Dendritic cell treated with granulocyte-macrophage colony-stimulating factor and Interleukin-4, amounts not matched to agents 40 ng/mL and 50 ng/mL, for 4 days (primary cell): ENCODE measurements at regions not wholly inside any gene's neighbourhood (a gene's known extent, or its start where the extent isn't known, plus 50 kb on each side); places are given as distances from the start of the nearest gene placed in this dataset.
"Not testable (repeated sequence)": the region's sequence is repeated elsewhere in the genome, so short reads cannot be mapped to it uniquely, and the experiment has no call there.

Source experiments
- H3K27ac Mint-ChIP-seq: one replicate; pipeline ENCODE4 v1.8.0; 2022; ENCODE audit warnings: mild to moderate bottlenecking, mixed read lengths
- H3K27me3 Mint-ChIP-seq: one replicate; pipeline ENCODE4 v1.8.0; 2022; ENCODE audit warnings: mild to moderate bottlenecking, mixed read lengths
- H3K36me3 Mint-ChIP-seq: one replicate; pipeline ENCODE4 v1.8.0; 2022; ENCODE audit warnings: low read depth, mixed read lengths
- H3K4me1 Mint-ChIP-seq: one replicate; pipeline ENCODE4 v1.8.0; 2022; ENCODE audit warnings: low read depth, mixed read lengths
- H3K4me3 Mint-ChIP-seq: one replicate; pipeline ENCODE4 v1.8.0; 2022; ENCODE audit warnings: mild to moderate bottlenecking, moderate library complexity, mixed read lengths
- H3K9me3 Mint-ChIP-seq: one replicate; pipeline ENCODE4 v1.8.0; 2022; ENCODE audit warnings: mixed read lengths
- intact Hi-C: fragments of 100-400 bp; cut with micrococcal nuclease; formaldehyde crosslinking; loops from one replicate; pipeline ENCODE4 v1.15.0; 2022

DNA sequence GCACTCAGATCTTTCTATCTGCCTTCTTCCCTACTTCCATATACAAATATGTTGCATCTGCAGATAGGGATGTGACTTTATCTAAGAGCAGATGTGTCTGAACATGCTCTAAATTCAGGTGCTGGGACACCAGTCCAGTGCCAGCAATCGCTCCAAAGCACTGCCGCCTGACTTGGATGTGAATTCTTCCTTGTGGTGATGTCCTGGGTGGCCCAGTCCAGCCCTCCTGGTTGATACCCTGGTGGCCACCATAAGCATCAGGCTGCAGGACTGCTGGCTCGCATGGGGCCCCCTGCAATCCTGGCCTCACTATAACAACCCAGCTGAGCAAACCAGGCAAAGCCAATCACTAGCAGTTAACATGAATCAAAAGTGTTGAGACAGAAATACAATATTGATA is 149.2 kb upstream of the PDE1C start:
- intact Hi-C loops = no loop called here
- Mint-ChIP-seq H3K27me3 (no peaks in the 10 kb centered on the region), H3K9me3 (no peaks in the 10 kb centered on the region), H3K27ac (no peak overlapping the region), H3K36me3 (no peaks in the 10 kb centered on the region), H3K4me3 (no peak overlapping the region), H3K4me1 (no peaks in the 10 kb centered on the region)

DNA sequence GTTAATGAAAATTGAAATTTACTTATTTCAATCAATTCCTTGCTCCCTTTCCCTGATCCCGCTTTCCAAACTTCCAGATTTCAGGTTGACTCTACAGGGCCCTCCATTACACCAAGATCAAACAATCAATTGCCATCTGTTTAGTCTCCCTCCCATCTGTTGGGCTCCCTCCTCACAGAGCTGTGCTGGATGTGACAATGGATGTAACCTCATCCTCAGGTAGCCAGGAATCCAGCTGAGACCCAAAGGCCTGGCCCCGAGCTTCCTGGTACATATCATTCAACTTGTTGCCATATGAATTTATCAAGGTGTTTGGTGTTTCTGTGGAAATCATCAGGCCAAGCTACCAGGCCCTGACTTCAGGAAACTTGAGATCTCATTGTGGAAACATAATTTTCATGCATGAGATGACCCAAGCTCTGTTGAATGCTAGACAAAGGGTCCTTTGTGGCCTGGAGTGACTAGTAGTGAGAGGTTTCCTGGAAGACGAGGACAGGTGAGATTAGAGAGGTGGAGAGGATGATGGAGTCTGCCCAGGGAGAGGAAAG is 148.6 kb upstream of the PDE1C start:
- no peaks in the 10 kb centered on the region for H3K9me3 Mint-ChIP-seq
- no peaks in the 10 kb centered on the region for H3K27me3 Mint-ChIP-seq
- H3K4me1 Mint-ChIP-seq = no peaks in the 10 kb centered on the region
- no peak overlapping the region for H3K4me3 Mint-ChIP-seq
- intact Hi-C loops = no loop called here
- H3K36me3 Mint-ChIP-seq = no peaks in the 10 kb centered on the region
- no peak overlapping the region for H3K27ac Mint-ChIP-seq

DNA sequence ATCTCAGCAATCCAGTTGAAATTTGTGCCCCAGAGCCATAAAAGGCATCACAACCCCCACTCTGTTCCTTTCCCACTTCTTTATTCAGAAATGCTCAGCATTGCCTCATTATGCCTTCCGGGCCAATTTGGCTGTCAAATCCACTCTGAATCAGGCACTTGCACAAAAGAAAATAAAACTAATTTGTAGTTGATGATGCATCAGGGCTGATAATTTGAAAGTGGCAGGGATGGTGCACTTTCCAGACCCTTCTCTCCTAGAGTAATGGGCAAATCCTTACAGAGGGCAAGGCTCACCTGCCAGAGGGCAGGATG is 147.9 kb upstream of the PDE1C start:
- H3K27ac Mint-ChIP-seq = no peak overlapping the region
- H3K36me3 Mint-ChIP-seq = no peaks in the 10 kb centered on the region
- H3K4me3 Mint-ChIP-seq = no peak overlapping the region
- no peaks in the 10 kb centered on the region for H3K4me1 Mint-ChIP-seq
- intact Hi-C loops = no loop called here
- no peaks in the 10 kb centered on the region for H3K9me3 Mint-ChIP-seq
- H3K27me3 Mint-ChIP-seq = no peaks in the 10 kb centered on the region

DNA sequence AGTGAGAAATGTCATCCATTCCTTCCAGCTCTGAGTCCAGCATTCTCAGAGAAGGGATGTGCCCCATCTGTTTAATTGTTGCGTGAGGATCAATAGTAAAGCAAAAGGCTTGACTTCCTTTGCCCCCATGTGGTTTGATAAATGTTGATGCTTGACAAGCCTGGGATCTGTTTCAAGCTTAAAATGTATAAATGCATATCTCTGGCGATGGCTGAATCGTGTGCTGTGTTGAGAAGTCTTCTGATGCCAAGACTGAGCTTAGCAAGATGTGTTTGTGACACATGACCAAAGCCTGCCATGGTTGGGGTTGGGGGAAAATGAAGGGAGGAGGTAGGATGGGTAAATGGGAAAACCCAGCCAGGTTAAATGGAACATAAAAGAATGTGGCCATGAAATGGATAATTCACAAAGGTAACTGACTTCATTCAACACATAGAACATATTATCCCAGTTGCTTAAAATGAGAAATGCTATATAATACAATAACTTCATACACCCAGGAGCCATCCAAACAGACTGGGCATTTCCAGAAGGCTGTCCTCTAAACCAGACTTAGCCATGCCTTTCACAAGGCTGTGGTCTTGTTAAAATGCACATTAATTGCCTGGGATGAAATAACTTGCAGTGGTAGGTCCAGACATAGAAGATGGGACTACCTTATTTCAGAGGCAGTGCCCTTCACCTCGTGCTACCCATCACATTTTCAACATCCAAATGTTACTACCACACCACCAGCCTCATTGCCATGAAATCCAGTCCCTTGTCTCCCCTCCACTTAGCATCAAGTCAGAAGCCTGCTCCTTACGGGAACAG is 147.3 kb upstream of the PDE1C start:
- Mint-ChIP-seq H3K4me1 (no peaks in the 10 kb centered on the region), H3K27me3 (no peaks in the 10 kb centered on the region), H3K9me3 (no peaks in the 10 kb centered on the region), H3K36me3 (no peaks in the 10 kb centered on the region), H3K4me3 (no peak overlapping the region), H3K27ac (no peak overlapping the region)
- intact Hi-C loops = no loop called here

DNA sequence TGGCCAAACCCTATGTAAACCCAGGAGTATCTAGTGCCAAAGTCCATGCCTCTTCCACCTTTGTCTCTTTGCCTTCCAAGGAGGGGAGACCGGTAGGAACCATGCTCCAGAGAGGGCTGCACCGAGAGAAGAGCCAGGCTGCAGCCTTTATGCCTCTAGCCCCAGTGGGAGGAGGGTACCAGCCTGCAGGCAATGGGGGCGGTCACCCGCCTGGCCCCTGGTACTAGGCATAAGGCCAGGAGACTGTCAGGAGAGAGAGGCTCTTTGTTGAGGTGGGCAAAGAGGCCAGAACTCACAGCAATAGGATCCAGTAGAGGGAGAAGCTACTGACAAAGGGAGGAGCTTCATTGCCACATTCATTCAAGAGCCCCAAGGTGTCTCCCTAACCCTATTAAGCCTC is 146.6 kb upstream of the PDE1C start:
- no peak overlapping the region for H3K4me3 Mint-ChIP-seq
- no peak overlapping the region for H3K27ac Mint-ChIP-seq
- intact Hi-C loops = no loop called here
- H3K27me3 Mint-ChIP-seq = no peaks in the 10 kb centered on the region
- no peaks in the 10 kb centered on the region for H3K36me3 Mint-ChIP-seq
- H3K4me1 Mint-ChIP-seq = no peaks in the 10 kb centered on the region
- no peaks in the 10 kb centered on the region for H3K9me3 Mint-ChIP-seq

DNA sequence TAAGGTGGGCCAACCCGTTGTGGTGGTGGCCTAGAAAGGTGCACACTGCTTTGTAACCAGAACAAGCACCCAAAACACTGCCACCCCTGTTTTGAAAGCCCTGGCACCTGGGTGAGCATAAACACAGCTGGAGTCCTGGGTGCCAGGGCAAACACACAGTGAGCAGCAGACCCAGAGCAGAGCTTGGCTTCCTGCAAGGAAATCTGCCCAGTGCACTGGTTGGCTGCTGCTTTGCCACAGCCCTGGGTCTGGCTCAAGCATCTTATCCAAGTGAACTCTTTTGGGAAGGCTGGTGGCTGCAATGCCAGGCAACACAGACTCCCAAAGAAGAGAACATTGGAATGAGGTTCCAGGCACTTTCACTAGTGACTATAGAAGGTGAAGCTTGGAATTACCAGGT is 145.5 kb upstream of the PDE1C start:
- no peaks in the 10 kb centered on the region for H3K9me3 Mint-ChIP-seq
- intact Hi-C loops = no loop called here
- no peaks in the 10 kb centered on the region for H3K4me1 Mint-ChIP-seq
- H3K27me3 Mint-ChIP-seq = no peaks in the 10 kb centered on the region
- no peak overlapping the region for H3K4me3 Mint-ChIP-seq
- no peak overlapping the region for H3K27ac Mint-ChIP-seq
- no peaks in the 10 kb centered on the region for H3K36me3 Mint-ChIP-seq

DNA sequence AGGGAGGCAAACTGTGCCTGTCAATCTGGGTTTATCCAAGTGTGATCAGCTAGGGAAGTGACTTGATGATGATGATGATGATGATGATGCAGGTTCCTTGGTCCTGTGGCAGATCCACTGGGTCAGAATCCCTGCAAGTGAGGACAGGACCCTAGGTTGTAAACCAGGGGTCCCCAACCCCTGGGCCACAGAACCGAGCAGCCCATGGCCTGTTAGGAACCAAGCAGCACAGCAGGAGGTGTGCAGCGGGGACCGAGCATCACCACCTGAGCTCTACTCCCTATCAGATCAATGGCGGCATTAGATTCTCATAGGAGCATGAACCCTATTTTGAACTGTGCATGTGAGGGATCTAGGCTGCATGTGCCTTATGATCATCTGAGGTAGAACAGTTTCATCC is 144.7 kb upstream of the PDE1C start:
- Mint-ChIP-seq H3K4me3 (no peak overlapping the region), H3K9me3 (no peaks in the 10 kb centered on the region), H3K27ac (no peak overlapping the region), H3K27me3 (no peaks in the 10 kb centered on the region), H3K4me1 (no peaks in the 10 kb centered on the region), H3K36me3 (no peaks in the 10 kb centered on the region)
- intact Hi-C loops = no loop called here

DNA sequence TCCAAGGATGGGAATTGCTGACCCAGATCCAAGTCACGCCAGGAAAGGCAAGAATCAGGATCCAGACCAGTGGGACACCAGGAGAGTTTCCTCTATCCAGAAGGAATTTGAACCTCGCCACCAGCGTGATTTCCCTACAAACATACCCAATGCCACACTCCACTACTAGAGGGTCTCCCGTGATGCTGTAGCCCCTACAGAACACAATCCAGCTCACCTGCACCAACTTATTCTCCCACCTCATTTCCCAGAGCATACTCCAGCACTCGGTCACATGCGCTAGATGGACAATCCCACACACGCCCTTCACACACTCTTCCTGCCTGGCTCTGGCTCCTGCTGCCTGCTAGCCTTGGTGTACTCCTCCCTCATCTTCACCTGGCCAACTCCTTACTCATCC is 142.1 kb upstream of the PDE1C start:
- Mint-ChIP-seq H3K27ac (no peak overlapping the region), H3K4me1 (no peaks in the 10 kb centered on the region), H3K36me3 (no peaks in the 10 kb centered on the region), H3K4me3 (no peak overlapping the region), H3K27me3 (no peaks in the 10 kb centered on the region), H3K9me3 (no peaks in the 10 kb centered on the region)
- intact Hi-C loops = no loop called here

DNA sequence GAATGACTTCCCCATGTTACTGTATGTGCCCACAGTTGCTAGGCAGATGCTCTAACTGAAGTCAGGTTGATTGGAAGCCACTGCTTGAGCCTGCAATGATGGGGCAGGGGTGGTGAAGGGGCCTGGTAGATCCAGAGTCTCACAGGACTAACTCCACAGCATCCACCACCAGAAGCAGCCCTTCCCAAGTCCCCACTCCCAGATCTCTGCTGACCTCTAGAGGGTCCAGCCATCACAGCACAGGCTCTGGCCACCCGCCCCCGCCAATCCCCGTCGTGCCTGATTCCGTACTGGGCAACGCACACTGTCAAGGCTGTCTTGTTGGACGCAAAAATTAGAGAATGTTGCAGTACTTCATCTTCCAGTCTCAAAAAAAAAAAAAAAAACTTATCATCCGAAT is 136.8 kb upstream of the PDE1C start:
- H3K4me1 Mint-ChIP-seq = no peaks in the 10 kb centered on the region
- no peaks in the 10 kb centered on the region for H3K27me3 Mint-ChIP-seq
- no peaks in the 10 kb centered on the region for H3K36me3 Mint-ChIP-seq

DNA sequence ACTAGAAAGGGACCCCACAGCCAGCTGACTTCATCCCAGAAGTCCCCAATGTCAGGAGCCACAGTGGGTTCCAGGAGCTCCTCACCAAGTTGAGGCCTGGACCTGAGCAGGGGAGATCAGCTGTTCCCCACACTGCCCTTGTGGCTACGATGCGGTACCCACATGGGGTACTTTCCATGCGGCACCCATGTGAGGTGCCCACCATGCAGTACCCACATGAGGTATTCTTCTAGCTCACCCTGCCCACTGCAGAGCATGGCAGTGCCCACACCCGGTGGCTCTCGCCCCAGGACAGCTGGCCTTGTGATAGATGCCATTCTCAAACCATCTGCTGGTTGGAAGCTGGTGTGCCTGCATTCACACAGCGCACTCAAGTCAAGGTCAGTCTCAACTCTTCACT is 136.3 kb upstream of the PDE1C start:
- intact Hi-C loops = no loop called here
- Mint-ChIP-seq H3K27me3 (no peaks in the 10 kb centered on the region), H3K36me3 (no peaks in the 10 kb centered on the region), H3K9me3 (no peaks in the 10 kb centered on the region), H3K27ac (no peak overlapping the region), H3K4me3 (no peak overlapping the region), H3K4me1 (no peaks in the 10 kb centered on the region)

More for the DNA sequence above, 136.8 kb upstream of the PDE1C start:
- Mint-ChIP-seq H3K27ac (no peak overlapping the region), H3K4me3 (no peak overlapping the region), H3K9me3 (no peaks in the 10 kb centered on the region)
- intact Hi-C loops = no loop called here

DNA sequence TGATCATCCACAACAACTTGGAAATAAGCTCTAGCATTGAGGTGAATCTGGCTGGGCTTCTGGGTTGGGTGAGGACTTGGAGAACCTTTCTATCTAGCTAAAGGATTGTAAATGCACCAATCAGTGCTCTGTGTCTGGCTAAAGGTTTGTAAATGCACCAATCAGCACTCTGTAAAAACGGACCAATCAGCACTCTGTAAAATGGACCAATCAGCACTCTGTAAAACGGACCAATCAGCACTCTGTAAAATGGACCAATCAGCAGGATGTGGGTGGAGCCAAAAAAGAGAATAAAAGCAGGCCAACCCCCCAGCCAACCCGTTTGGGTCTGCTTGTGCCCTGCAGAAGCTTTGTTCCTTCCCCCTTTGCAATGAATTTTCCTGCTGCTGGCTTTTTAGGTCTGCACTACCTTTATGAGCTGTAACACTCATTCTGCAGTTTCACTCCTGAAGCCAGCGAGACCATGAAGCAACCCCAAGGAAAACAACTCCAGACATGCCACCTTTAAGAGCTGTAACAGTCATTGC is 135.2 kb upstream of the PDE1C start:
- not testable (repeated sequence) for H3K4me1 Mint-ChIP-seq, H3K27ac Mint-ChIP-seq, H3K9me3 Mint-ChIP-seq, H3K27me3 Mint-ChIP-seq, H3K4me3 Mint-ChIP-seq, H3K36me3 Mint-ChIP-seq
- intact Hi-C loops = loop anchor here (2.0 kb wide), 1 partner anchor 461 kb away; no protein-coding TSS in a partner anchor

DNA sequence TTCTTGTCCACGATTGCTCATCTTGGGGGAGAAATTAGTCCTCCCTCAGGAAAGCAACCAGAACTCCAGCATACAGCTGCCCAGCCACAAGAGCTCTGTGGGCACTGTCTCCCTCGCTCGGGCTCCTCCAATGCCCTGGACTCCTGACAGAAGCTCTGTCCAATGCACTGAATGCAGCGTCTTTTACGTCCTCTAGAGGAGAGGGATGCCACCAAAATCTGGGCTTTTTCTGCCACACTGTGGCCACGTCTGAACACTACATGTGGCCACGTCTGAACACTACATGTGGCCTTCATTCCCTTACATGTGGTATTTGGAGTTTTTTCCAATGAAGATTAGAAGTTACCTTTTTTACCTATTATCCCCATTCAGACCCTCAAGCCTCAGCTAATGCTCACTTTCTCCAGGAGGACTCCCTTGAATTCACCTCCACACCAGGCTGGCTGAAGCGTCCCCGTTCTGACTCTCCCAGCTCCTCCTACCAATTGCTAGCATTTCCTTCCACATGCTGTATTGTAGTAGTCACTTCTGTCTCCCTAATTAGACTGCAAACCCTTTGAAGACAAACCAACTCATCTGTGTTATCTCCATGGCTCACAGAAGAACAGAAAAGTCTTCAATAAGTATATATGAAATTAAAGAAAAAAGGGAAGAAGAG is 134.3 kb upstream of the PDE1C start:
- no peak overlapping the region for H3K27ac Mint-ChIP-seq
- no peaks in the 10 kb centered on the region for H3K27me3 Mint-ChIP-seq
- H3K4me3 Mint-ChIP-seq = no peak overlapping the region
- H3K9me3 Mint-ChIP-seq = no peaks in the 10 kb centered on the region
- no peaks in the 10 kb centered on the region for H3K4me1 Mint-ChIP-seq
- H3K36me3 Mint-ChIP-seq = no peaks in the 10 kb centered on the region
- intact Hi-C loops = loop anchor here (2.0 kb wide), 1 partner anchor 460 kb away; no protein-coding TSS in a partner anchor

DNA sequence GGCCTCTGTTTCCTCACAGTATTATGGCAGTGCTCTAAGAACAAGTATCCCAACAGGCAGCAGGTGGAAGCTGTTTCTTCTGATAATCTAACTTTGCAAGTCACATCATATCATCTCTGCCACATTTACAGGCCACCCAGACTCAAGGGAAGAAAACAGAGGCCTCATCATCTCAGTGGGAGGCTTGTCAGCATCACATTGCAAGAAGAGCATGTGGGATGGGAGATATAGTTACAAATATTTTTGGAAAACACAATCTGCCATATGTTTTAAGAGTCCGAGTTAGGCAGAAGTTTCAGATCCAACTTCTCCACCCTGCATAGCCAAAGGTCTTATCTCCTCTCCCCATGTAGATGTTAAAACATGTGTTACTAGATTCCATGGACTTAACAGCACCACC is 130.4 kb upstream of the PDE1C start:
- H3K27ac Mint-ChIP-seq = no peak overlapping the region
- no peak overlapping the region for H3K4me3 Mint-ChIP-seq
- H3K4me1 Mint-ChIP-seq = no peaks in the 10 kb centered on the region
- no peaks in the 10 kb centered on the region for H3K9me3 Mint-ChIP-seq
- no peaks in the 10 kb centered on the region for H3K36me3 Mint-ChIP-seq
- no peaks in the 10 kb centered on the region for H3K27me3 Mint-ChIP-seq
- intact Hi-C loops = no loop called here

DNA sequence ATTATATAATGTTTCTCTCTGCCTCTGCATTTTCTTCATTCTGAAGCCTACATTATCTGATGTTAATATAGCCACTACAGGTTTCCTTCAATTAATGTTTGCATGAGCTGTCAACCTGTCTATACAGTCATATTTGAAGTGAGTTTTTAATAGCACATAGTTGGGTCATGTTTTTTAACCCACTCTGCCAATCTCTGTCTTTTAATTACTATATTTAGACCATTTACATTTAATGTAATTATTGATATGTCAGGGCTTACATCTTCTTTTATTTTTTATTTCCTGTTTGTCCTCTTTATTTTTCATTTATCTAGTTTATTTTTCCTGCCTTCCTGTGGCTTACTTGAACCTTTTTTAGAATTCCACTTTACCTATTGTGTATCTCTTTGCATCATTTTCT is 124.3 kb upstream of the PDE1C start:
- Mint-ChIP-seq H3K36me3 (no peaks in the 10 kb centered on the region), H3K4me1 (no peaks in the 10 kb centered on the region), H3K9me3 (peaks cover 13% of the 10 kb centered on the region), H3K27ac (no peak overlapping the region), H3K27me3 (no peaks in the 10 kb centered on the region), H3K4me3 (no peak overlapping the region)
- intact Hi-C loops = no loop called here
